Right atrium auricular region (tissue), 2 donors: ENCODE measurements at regions not wholly inside any gene's neighbourhood (a gene's known extent, or its start where the extent isn't known, plus 50 kb on each side); places are given as distances from the start of the nearest gene placed in this dataset.

Experiments
- DNase-seq: peaks from one replicate; pipeline ENCODE4 v3.0.0-alpha.2; 2019; ENCODE audit warnings: low spot score
- H3K27ac ChIP-seq, 2 donors: fragments of 200-600 bp; sonication (generic); 1 replicate in 1 of 2; 2 replicates in 1 of 2; pipeline ENCODE4 v1.5.1; 2016 to 2019
- H3K27me3 ChIP-seq, 2 donors: fragments of 200-600 bp; sonication (generic); one replicate each; pipeline versions ENCODE4 v1.5.1 to v1.6.0; 2017 to 2019
- H3K36me3 ChIP-seq: fragments of 200-600 bp; sonication (generic); one replicate; pipeline ENCODE4 v1.5.1; 2016
- H3K4me1 ChIP-seq, 2 donors: fragments of 200-600 bp; sonication (generic); one replicate each; pipeline versions ENCODE4 v1.5.1 to v1.6.0; 2017 to 2019
- H3K4me3 ChIP-seq, 2 donors: fragments of 200-600 bp; sonication (generic); 1 replicate in 1 of 2; 2 replicates in 1 of 2; pipeline ENCODE4 v1.5.1; 2017 to 2019; ENCODE audit warnings: mild to moderate bottlenecking in 1 of 2, moderate library complexity in 1 of 2
- H3K9me3 ChIP-seq, 2 donors: fragments of 200-600 bp; sonication (generic); one replicate each; pipeline ENCODE4 v1.5.1; 2019
- TF ChIP-seq, protein P1 (sequence below), 2 donors: fragments of 200-600 bp; sonication (generic); IDR thresholded peaks; one replicate each; pipeline ENCODE4 v1.5.1; 2019; ENCODE audit warnings: antibody characterized with exemption in 2 of 2

DNA sequence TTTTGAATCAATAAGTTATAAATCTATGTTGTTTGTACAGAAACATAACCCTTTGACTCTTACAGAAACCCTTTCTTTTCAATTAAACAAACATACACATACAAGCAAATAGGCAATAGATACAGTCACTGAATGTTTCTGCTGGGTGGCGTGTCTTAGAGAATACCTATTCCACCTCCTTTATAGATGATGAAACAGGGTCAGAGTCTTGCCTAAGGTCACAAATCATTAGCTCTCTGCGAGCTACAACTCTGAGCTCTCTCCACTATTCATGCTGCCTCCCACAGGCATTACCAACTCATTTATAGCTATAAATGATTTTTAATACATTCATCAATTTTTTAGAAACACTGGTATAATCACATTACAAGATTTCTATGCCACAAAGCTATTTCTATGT is 152.6 kb downstream of the RSL24D1 start:
- no peak for DNase-seq
- H3K36me3 ChIP-seq, result no peaks in the 10 kb centered on the region
- TF ChIP-seq, protein P1, sequence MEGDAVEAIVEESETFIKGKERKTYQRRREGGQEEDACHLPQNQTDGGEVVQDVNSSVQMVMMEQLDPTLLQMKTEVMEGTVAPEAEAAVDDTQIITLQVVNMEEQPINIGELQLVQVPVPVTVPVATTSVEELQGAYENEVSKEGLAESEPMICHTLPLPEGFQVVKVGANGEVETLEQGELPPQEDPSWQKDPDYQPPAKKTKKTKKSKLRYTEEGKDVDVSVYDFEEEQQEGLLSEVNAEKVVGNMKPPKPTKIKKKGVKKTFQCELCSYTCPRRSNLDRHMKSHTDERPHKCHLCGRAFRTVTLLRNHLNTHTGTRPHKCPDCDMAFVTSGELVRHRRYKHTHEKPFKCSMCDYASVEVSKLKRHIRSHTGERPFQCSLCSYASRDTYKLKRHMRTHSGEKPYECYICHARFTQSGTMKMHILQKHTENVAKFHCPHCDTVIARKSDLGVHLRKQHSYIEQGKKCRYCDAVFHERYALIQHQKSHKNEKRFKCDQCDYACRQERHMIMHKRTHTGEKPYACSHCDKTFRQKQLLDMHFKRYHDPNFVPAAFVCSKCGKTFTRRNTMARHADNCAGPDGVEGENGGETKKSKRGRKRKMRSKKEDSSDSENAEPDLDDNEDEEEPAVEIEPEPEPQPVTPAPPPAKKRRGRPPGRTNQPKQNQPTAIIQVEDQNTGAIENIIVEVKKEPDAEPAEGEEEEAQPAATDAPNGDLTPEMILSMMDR (IDR thresholded peaks at IDR 0.05), result no peak
- H3K4me3 ChIP-seq, result no peak overlapping the region
- H3K9me3 ChIP-seq, result no peaks in the 10 kb centered on the region
- no peak overlapping the region for H3K27ac ChIP-seq
- H3K27me3 ChIP-seq, result no peaks in the 10 kb centered on the region
- no peaks in the 10 kb centered on the region for H3K4me1 ChIP-seq

GRCh38 chr15:55037071-55037470 is 159.7 kb downstream of the RSL24D1 start:
- DNase-seq, result no peak
- TF ChIP-seq, protein P1 (IDR thresholded peaks at IDR 0.05), result no peak
- Histone ChIP-seq H3K4me3 (no peak overlapping the region), H3K36me3 (no peaks in the 10 kb centered on the region), H3K27me3 (no peaks in the 10 kb centered on the region), H3K9me3 (no peaks in the 10 kb centered on the region), H3K27ac (no peak overlapping the region), H3K4me1 (no peaks in the 10 kb centered on the region)

- no peak for DNase-seq
- Histone ChIP-seq H3K4me3 (no peak overlapping the region), H3K27me3 (no peaks in the 10 kb centered on the region), H3K4me1 (no peaks in the 10 kb centered on the region), H3K9me3 (no peaks in the 10 kb centered on the region), H3K36me3 (no peaks in the 10 kb centered on the region), H3K27ac (no peak overlapping the region)
- TF ChIP-seq, protein P1 (IDR thresholded peaks at IDR 0.05), result no peak
Measured at GRCh38 chr15:55035749-55036148, 161.0 kb downstream of the RSL24D1 start.

DNA sequence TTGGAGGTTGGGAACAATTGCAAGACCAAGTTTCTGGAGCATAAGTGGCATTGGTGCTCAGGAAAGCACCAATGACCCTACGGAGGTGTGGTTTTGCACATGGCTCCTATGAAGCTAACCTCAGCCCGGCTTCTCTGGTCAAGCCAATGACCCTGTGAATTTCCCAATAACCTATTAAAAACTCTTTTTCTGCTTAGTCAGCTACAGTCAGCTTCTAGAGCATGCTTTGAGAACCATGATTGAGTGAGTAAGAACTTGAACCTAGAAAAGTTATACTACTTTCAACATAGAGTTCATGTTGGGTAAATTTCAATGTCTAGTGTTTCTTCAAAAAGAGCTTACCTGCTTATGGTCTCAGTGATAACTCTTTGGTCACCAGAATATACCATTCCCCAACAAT is 163.2 kb downstream of the RSL24D1 start:
- no peaks in the 10 kb centered on the region for H3K9me3 ChIP-seq
- no peak overlapping the region for H3K4me3 ChIP-seq
- no peaks in the 10 kb centered on the region for H3K4me1 ChIP-seq
- no peak for DNase-seq
- TF ChIP-seq, protein P1 (IDR thresholded peaks at IDR 0.05), result no peak
- H3K36me3 ChIP-seq, result no peaks in the 10 kb centered on the region
- H3K27ac ChIP-seq, result no peak overlapping the region
- H3K27me3 ChIP-seq, result no peaks in the 10 kb centered on the region

- Histone ChIP-seq H3K27ac (no peak overlapping the region), H3K4me1 (no peaks in the 10 kb centered on the region), H3K27me3 (no peaks in the 10 kb centered on the region), H3K9me3 (no peaks in the 10 kb centered on the region), H3K36me3 (no peaks in the 10 kb centered on the region), H3K4me3 (no peak overlapping the region)
- DNase-seq, result no peak
- TF ChIP-seq, protein P1 (IDR thresholded peaks at IDR 0.05), result no peak
Measured at GRCh38 chr15:55031727-55032126, 165.0 kb downstream of the RSL24D1 start.

DNA sequence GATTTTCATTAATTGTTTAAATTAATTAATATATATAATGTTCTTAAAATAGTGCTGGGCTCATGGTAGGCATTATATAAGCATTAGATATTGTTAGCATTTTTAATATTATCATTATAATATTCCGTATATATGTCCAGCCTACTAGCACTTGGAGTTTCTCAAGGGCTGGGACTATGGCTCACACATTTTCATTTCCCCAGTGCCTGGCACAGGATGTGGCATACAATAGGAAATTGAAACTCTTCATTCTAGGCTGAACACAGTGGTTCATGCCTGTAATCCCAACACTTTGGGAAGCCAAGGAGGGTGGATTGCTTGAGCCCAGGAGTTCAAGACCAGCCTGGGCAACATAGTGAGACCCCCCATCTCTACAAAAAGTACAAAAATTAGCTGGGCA is 170.4 kb downstream of the RSL24D1 start:
- Histone ChIP-seq H3K27me3 (no peaks in the 10 kb centered on the region), H3K27ac (no peak overlapping the region), H3K36me3 (no peaks in the 10 kb centered on the region), H3K4me1 (no peaks in the 10 kb centered on the region), H3K9me3 (no peaks in the 10 kb centered on the region), H3K4me3 (no peak overlapping the region)
- TF ChIP-seq, protein P1 (IDR thresholded peaks at IDR 0.05), result no peak
- no peak for DNase-seq
